HG02938 (cell line): ENCODE measurements at regions not wholly inside any gene's neighbourhood (a gene's known extent, or its start where the extent isn't known, plus 50 kb on each side); places are given as distances from the start of the nearest gene placed in this dataset.
"Not testable (repeated sequence)": the region's sequence is repeated elsewhere in the genome, so short reads cannot be mapped to it uniquely, and the experiment has no call there.

Experiments
- ATAC-seq: cut with Tn5 transposase; IDR thresholded peaks from one replicate; pipeline ENCODE4 v1.9.1; 2021; ENCODE audit warnings: mild to moderate bottlenecking, moderate library complexity; ENCODE audit not compliant: unreplicated experiment

DNA sequence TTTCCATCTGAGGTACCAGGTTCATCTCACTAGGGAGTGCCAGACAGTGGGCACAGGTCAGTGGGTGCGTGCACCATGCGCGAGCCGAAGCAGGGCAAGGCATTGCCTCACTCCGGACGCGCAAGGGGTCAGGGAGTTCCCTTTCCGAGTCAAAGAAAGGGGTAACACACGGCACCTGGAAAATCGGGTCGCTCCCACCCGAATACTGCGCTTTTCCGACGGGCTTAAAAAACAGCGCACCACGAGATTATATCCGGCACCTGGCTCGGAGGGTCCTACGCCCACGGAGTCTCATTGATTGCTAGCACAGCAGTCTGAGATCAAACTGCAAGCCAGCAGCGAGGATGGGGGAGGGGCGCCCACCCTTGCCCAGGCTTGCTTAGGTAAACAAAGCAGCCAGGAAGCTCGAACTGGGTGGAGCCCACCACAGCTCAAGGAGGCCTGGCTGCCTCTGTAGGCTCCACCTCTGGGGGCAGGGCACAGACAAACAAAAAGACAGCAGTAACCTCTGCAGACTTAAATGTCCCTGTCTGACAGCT is 242.5 kb downstream of the CYLC2 start:
- ATAC-seq: not testable (repeated sequence)

- no peak for ATAC-seq
Observed at GRCh38 chr9:103242025-103242424, 246.9 kb downstream of the CYLC2 start.

DNA sequence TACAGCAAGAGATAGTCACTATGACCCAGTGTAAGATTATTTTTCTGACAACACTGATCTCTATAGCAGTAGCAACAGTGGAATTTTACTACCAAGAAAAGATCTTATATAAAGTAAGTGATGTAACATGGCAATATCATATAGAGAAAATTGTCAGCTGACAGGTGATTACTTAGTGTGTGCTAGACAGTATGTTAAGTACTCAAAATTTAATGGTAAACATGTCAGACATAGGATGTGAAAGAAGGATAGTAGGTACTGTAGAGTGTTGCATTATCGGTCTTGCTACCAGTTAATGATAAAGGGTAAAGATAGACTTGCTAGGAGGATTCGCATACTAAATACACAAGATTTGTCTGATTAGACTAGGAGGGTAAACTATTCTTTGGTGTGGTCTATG is 247.4 kb downstream of the CYLC2 start:
- no peak for ATAC-seq

GRCh38 chr9:103243553-103243952 is 248.4 kb downstream of the CYLC2 start:
- no peak for ATAC-seq

DNA sequence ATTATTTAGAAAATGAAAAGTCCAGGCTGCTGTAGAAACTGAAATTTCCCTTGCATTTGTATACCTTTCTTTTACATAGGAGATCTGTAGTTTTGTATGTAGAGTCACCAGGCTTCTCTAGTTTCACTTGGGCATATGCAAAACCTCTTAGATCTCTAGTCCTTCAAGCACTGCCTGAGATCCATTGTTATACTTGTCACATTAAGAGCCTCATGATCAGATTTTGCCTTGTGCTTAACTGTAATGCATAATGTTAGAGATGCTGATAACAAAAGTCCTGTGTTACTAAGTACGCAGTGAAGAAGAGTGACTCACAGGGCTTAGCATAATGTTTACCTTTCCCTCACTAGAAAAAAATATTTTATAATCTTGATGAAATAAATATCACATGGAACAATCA is 250.2 kb downstream of the CYLC2 start:
- ATAC-seq: no peak

GRCh38 chr9:103261951-103262350 is 266.8 kb downstream of the CYLC2 start:
- no peak for ATAC-seq

- no peak for ATAC-seq
Observed at GRCh38 chr9:103266064-103266463, 270.9 kb downstream of the CYLC2 start.

- no peak for ATAC-seq
Observed at GRCh38 chr9:103277240-103277639, 282.1 kb downstream of the CYLC2 start.

GRCh38 chr9:103281126-103281525 is 286.0 kb downstream of the CYLC2 start:
- ATAC-seq: no peak

DNA sequence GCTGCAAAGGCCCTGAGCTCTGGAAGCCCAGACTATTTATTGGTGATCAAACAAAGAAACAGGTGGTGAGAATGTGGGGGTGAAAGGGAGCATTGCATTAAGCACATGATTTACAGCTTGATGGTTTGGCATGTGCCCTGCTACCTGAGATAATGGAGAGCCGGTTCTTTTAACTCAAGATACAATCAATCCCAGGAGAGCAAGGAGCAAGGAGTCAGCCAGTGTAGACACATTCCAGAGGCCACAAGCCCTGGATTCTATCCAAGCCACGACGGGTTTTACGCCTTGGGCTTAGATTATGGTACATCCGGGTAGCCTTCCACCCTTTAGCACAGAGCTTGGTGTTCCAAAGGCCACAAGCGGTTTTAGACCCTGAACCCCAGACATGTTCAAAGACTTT is 292.2 kb downstream of the CYLC2 start:
- ATAC-seq: no peak

- ATAC-seq: no peak
Observed at GRCh38 chr9:103296189-103296588, 301.1 kb downstream of the CYLC2 start.

GRCh38 chr9:103301051-103301450 is 305.9 kb downstream of the CYLC2 start:
- no peak for ATAC-seq

GRCh38 chr9:103304797-103305196 is 309.7 kb downstream of the CYLC2 start:
- no peak for ATAC-seq

- ATAC-seq: no peak
Observed at GRCh38 chr9:103319979-103320378, 324.8 kb downstream of the CYLC2 start.

- no peak for ATAC-seq
Observed at GRCh38 chr9:103323699-103324098, 328.6 kb downstream of the CYLC2 start.

DNA sequence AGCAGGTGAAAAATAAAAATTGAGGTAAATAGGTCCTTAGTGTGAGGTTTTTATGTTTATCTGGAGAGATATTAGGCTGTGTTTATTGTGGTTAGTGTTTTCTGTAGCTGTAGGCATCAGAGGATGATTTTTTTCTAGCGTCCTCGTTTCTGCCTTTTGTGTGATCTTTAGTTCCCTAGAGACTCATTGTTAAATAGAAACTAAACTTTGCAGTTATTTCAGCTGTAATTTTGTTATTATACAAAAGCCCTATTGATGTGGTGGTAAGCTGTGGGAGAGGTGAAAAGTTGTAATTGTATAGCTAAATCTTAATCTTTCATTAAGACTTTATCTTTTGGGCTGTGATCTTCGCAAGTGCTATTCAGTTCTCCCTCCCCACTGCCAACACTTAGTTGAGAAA is 340.3 kb downstream of the CYLC2 start:
- ATAC-seq: no peak

GRCh38 chr9:103355000-103355399 is 359.9 kb downstream of the CYLC2 start:
- ATAC-seq: no peak

GRCh38 chr9:103357980-103358379 is 362.8 kb downstream of the CYLC2 start:
- ATAC-seq: not testable (repeated sequence)

DNA sequence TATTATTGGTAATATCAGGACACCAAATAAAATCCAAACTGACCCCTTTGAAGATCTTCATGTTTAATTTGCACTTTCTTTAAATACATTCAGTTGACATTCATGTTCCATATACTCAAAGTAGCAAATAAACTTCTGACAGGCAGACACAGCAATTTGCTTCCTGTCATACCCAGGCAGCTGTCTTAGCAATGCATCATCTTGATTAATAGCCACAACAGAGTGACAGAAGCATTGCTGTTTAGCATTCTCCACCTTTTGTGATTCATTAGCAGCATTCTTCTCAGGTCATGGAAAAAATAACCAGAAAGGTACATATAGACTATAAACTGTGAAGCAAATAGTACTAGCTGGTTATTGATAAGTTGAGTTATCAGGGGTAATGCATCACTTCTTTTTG is 366.8 kb downstream of the CYLC2 start:
- ATAC-seq: no peak

DNA sequence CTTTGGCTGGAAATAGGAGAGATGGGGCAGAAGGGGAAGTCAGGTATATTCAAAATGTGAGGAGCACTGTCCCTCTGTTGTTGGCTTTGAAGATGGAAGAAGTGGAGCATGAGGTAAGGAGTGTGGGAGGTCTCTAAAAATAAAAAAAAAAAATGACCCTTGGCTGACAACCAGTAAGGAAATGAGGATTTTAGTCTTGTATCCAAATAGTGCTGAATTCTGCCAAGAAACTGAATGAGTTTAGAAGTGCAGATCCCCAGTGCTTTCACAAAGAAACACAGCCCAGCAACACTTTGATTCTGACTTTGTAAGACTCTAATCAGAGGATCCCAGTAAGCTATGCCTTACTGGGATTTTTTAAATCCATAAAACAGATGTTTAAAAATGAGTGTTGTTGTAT is 367.9 kb downstream of the CYLC2 start:
- no peak for ATAC-seq

- no peak for ATAC-seq
Observed at GRCh38 chr9:103364753-103365152, 369.6 kb downstream of the CYLC2 start.

DNA sequence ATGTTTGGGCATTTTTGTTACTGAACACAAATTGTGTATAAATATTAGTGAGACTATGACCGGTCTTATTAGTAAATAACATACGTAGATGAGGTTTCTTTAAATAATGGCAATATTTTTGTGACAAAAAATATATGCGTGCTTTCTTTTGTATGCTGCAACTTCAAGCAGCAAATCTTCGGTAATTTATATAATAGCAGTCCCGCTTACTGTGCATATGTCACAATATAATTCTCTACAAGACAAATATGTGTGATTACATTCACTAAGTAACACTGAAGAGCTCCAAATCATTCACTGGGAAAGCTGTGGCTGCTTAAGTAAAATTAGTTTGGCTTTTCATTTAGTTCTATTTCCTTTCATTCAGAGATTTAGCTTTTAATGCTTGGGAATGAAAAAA is 376.0 kb downstream of the CYLC2 start:
- ATAC-seq: no peak

GRCh38 chr9:103372828-103373227 is 377.7 kb downstream of the CYLC2 start:
- no peak for ATAC-seq

DNA sequence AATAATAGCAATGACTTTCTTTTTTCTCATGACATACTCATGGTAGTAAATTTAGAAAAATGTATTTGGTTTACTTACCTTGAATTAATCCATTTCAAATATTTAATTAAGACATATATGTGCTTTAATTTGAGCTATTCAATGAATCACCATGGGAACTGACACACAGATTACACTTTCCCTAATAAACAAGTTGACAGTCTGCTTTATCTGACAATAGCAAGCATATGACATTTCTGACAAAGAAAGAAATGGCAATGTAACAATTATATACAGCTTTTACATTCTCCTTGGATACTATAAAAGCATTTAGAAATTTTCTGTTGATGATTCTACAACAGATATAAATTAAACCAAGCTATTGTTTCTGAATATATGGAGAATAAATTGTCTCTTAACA is 382.5 kb downstream of the CYLC2 start:
- no peak for ATAC-seq
